MM.1S (cell line): ENCODE measurements at regions not wholly inside any gene's neighbourhood (a gene's known extent, or its start where the extent isn't known, plus 50 kb on each side); places are given as distances from the start of the nearest gene placed in this dataset.

ENCODE experiments used
- DNase-seq: peaks from one replicate; pipeline ENCODE4 v3.0.0-alpha.2; 2015
- H2AFZ ChIP-seq: fragments of 300-600 bp; sonication (generic); 2 replicates; pipeline ENCODE4 v1.6.0; 2016; ENCODE audit warnings: antibody characterized with exemption, low read length
- H3F3A ChIP-seq: fragments of 300-600 bp; sonication (generic); 2 replicates; pipeline ENCODE4 v1.6.1; 2016; ENCODE audit warnings: mild to moderate bottlenecking, antibody characterized with exemption, low read length, moderate library complexity, mixed read lengths; ENCODE audit not compliant: insufficient read depth
- H3K27ac ChIP-seq: fragments of 300-600 bp; sonication (generic); 2 replicates; pipeline ENCODE4 v1.5.1; 2016; ENCODE audit warnings: mild to moderate bottlenecking, low read length
- H3K27me3 ChIP-seq: fragments of 300-600 bp; sonication (generic); replicated peaks from 2 replicates; pipeline ENCODE4 v1.6.0; 2016; ENCODE audit warnings: low read length; ENCODE audit not compliant: insufficient read depth
- H3K36me3 ChIP-seq: fragments of 300-600 bp; sonication (generic); replicated peaks from 2 replicates; pipeline ENCODE4 v1.6.1; 2016; ENCODE audit warnings: mild to moderate bottlenecking, low read length, mixed read lengths; ENCODE audit not compliant: insufficient read depth
- H3K4me1 ChIP-seq: fragments of 300-600 bp; sonication (generic); 2 replicates; pipeline ENCODE4 v1.6.1; 2016; ENCODE audit warnings: low read length, mixed read lengths
- H3K4me2 ChIP-seq: fragments of 300-600 bp; sonication (generic); 2 replicates; pipeline ENCODE4 v1.6.0; 2016; ENCODE audit warnings: low read depth, low read length
- H3K4me3 ChIP-seq: fragments of 300-600 bp; sonication (generic); 2 replicates; pipeline ENCODE4 v1.5.1; 2016; ENCODE audit warnings: low read length, mixed read lengths
- H3K79me2 ChIP-seq: fragments of 300-600 bp; sonication (generic); 2 replicates; pipeline ENCODE4 v1.6.1; 2016; ENCODE audit warnings: mixed run types, low read length, mixed read lengths
- H3K9ac ChIP-seq: fragments of 300-600 bp; sonication (generic); 2 replicates; pipeline ENCODE4 v1.6.1; 2016; ENCODE audit warnings: low read length, mixed read lengths
- H3K9me2 ChIP-seq: fragments of 300-600 bp; sonication (generic); replicated peaks from 2 replicates; pipeline ENCODE4 v1.6.1; 2016; ENCODE audit warnings: mild to moderate bottlenecking, low read length, mixed read lengths; ENCODE audit not compliant: insufficient read depth
- H3K9me3 ChIP-seq: fragments of 300-600 bp; sonication (generic); replicated peaks from 2 replicates; pipeline ENCODE4 v1.6.1; 2016; ENCODE audit warnings: mild to moderate bottlenecking, low read length, mixed read lengths; ENCODE audit not compliant: insufficient read depth
- H4K20me1 ChIP-seq: fragments of 300-600 bp; sonication (generic); 2 replicates; pipeline ENCODE4 v1.6.1; 2016; ENCODE audit warnings: mild to moderate bottlenecking, low read length, moderate library complexity, mixed read lengths; ENCODE audit not compliant: insufficient read depth
- CTCF ChIP-seq: fragments of 300-600 bp; sonication (generic); IDR thresholded peaks from 2 replicates; pipeline ENCODE4 v1.5.1; 2016; ENCODE audit warnings: antibody characterized with exemption, low read length, mixed read lengths
- EZH2 ChIP-seq: fragments of 300-600 bp; sonication (generic); optimal IDR thresholded peaks from 2 replicates; pipeline ENCODE3; 2017; ENCODE audit warnings: low read depth, mild to moderate bottlenecking, antibody characterized with exemption, low read length, mixed read lengths
- EZH2phosphoT487 ChIP-seq: fragments of 300-600 bp; sonication (generic); IDR thresholded peaks from 2 replicates; pipeline ENCODE4 v1.6.1; 2018; ENCODE audit warnings: antibody characterized with exemption, low read length

GRCh38 chr13:87954091-87954490 is 282.9 kb downstream of the SLITRK5 start:
- Histone ChIP-seq H3K4me2 (no peak overlapping the region), H3K4me3 (no peak overlapping the region), H3K9me2 (no peaks in the 10 kb centered on the region), H3K27me3 (no peaks in the 10 kb centered on the region), H3K79me2 (no peaks in the 10 kb centered on the region), H3K9ac (no peak overlapping the region), H3K4me1 (no peaks in the 10 kb centered on the region), H3F3A (no peaks in the 10 kb centered on the region), H3K27ac (no peak overlapping the region), H3K9me3 (no peaks in the 10 kb centered on the region), H4K20me1 (no peaks in the 10 kb centered on the region), H3K36me3 (no peaks in the 10 kb centered on the region), H2AFZ (no peak overlapping the region)
- DNase-seq, result no peak
- no peak for TF ChIP-seq CTCF
- no peak for TF ChIP-seq EZH2
- TF ChIP-seq EZH2phosphoT487, result no peak

DNA sequence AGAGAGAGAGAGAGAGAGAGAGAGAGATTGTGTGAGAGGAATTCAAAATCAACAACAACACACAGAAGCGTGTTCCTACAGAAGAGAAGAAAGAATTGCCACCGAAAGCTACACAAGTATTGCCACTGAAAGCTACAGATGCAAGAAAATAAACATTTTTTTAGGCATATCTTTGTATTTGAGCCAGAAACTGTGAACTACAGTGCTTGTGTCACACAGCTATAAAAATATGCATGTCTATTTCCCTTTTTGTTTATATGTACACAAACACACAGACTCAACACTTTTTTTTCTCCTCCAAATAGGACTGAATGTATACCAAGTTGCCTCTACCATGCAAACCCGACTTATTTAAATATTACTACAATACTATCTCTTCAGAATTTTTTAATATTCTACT is 290.4 kb downstream of the SLITRK5 start:
- no peaks in the 10 kb centered on the region for H3K36me3 ChIP-seq
- no peak overlapping the region for H2AFZ ChIP-seq
- no peak overlapping the region for H3K4me2 ChIP-seq
- H3K9ac ChIP-seq, result no peak overlapping the region
- H3K79me2 ChIP-seq, result no peaks in the 10 kb centered on the region
- no peak overlapping the region for H3K4me3 ChIP-seq
- H3K27me3 ChIP-seq, result no peaks in the 10 kb centered on the region
- no peaks in the 10 kb centered on the region for H3F3A ChIP-seq
- DNase-seq, result no peak
- no peaks in the 10 kb centered on the region for H3K9me3 ChIP-seq
- H3K9me2 ChIP-seq, result no peaks in the 10 kb centered on the region
- TF ChIP-seq EZH2phosphoT487, result no peak
- no peak for TF ChIP-seq EZH2
- TF ChIP-seq CTCF, result no peak
- no peaks in the 10 kb centered on the region for H3K4me1 ChIP-seq
- no peaks in the 10 kb centered on the region for H4K20me1 ChIP-seq
- no peak overlapping the region for H3K27ac ChIP-seq

GRCh38 chr13:87972568-87972967 is 301.4 kb downstream of the SLITRK5 start:
- Histone ChIP-seq H3K9me2 (no peaks in the 10 kb centered on the region), H4K20me1 (no peaks in the 10 kb centered on the region), H3F3A (no peaks in the 10 kb centered on the region), H3K4me2 (no peak overlapping the region), H3K4me1 (no peaks in the 10 kb centered on the region), H3K36me3 (no peaks in the 10 kb centered on the region), H3K27me3 (no peaks in the 10 kb centered on the region), H3K9me3 (no peaks in the 10 kb centered on the region), H3K4me3 (no peak overlapping the region), H3K79me2 (no peaks in the 10 kb centered on the region), H2AFZ (no peak overlapping the region), H3K27ac (no peak overlapping the region), H3K9ac (no peak overlapping the region)
- DNase-seq, result no peak
- no peak for TF ChIP-seq EZH2phosphoT487
- no peak for TF ChIP-seq EZH2
- no peak for TF ChIP-seq CTCF
